Globus pallidus (tissue), 1 donor: ENCODE measurements at regions not wholly inside any gene's neighbourhood (a gene's known extent, or its start where the extent isn't known, plus 50 kb on each side); places are given as distances from the start of the nearest gene placed in this dataset.
A peak's percentile ranks its signal among the peaks of the same experiment; 100 is the strongest.
"Not testable (repeated sequence)": the region's sequence is repeated elsewhere in the genome, so short reads cannot be mapped to it uniquely, and the experiment has no call there.

Experiments
- DNase-seq: peaks from one replicate; pipeline ENCODE4 v3.0.0-alpha.2; 2015; ENCODE audit warnings: low spot score

GRCh38 chr5:92992073-92992472, 588.9 kb downstream of the NR2F1-AS1 start:
- DNase-seq = no peak

DNA sequence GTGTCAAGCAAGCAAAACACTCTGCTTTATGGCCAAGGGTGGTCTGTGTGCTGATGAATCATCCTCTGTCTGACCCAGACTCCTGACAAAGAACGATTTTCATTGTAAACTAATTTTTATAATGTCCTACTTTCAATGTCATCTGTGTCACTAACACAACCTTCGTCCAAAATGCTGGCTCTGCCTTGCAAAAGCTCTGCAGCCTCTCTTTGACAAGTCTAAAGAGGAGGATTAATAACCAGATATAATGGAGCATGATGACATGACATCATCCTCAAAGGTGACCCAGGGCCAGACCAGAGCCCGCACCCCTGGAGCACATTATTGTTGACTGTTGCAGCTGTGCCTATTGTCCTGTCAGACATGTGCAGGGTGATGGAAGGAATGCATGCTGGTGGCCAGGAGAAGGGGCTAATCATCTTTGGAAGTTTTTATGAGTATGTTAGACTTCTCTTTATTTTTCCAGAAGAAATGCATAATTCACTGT, 589.4 kb downstream of the NR2F1-AS1 start:
- no peak for DNase-seq

DNA sequence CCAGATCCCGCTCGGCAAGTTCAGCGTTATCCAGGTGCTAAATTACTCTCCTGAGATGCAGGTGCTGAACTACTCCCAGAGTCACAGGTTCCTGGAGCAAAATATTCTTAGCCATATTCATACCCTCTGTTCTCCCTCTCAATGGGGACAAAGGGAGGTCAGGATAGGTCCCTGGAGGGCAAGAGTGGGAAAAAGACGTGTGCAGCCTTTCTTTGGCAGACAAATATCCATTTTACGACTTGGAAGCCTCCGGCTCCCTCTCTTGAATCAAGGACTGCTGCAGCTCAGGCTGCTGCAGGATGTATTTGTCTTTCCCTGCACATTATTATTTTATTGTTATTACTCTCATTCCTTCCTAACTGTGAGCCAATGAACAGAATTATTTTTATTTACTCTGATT, 590.2 kb downstream of the NR2F1-AS1 start:
- no peak for DNase-seq

GRCh38 chr5:92981001-92981400, 600.0 kb downstream of the NR2F1-AS1 start:
- DNase-seq = no peak

- no peak for DNase-seq
These were observed 600.5 kb downstream of the NR2F1-AS1 start for GRCh38 chr5:92980491-92980890.

- DNase-seq = peak; percentile 65
These were observed 601.3 kb downstream of the NR2F1-AS1 start for GRCh38 chr5:92979716-92980115.

DNA sequence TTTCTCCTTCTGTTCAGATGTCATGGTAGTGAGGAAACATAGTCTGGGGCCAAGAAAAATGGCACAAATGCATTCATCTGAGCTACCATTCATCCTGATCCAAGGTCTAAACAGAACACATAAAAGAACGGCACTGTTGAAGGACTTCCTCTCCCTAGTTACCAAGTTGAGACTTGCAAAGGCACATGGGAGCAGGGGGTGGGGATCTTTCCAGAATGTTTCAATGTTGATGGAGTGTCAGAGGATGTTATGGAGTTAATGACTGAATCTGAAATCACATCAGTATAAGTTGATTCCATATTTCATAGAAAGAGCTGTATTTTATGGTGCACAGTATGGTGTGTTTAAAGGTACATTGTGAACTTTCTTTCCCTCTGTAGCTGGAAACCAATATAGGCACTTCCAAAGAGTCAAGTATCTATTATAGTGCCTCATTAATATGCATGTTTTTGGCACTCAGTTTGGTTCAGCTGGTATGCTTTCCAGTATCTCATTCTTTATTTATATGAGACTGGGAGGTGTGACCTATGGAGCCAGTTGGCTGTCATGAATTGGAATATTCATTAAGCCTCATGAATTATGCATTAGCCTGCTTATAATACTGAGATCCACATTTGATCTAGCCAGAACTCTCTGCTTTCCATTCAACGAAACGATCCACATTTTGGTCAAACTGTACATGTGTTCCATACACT, 603.0 kb downstream of the NR2F1-AS1 start:
- DNase-seq = peak; percentile 89

DNA sequence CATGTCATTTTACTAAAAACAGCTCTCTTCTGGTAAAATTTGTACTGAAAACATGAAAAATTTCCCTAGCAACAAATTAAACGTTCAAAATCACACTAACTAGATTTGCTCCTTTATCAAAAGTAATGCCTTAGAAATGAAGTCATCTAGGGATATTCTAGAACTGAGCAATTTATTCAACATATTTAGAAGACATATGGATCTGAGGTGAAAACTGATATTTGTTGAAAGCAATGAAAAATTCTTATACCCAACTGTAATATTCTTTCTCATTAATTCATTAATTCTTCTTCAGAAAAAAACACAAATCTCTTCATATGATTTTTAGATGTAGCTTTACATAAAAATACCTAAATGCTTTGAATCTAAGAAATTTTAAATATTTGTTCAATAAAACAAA, 604.9 kb downstream of the NR2F1-AS1 start:
- no peak for DNase-seq

DNA sequence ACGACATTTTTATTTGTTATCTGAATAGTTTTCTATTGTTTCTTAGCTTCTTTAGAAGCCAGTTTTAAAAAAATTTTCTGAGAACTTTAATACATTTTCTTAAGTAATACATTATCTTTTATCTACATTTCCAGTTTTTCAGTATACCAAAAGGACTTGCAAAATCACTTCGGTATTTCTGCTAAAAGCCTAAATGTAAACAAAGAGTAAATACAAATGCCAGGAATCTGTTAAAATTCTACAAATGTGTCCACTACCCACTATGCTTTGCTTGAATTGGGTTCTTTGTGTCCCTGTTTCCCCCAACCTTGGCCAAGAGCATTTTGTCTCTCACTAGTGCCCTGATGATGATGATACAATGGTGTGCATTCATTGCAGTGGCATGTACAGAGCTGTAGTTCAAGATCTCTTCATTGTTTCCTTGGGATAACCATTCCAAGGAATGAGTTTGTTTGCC, 611.2 kb downstream of the NR2F1-AS1 start:
- peak; percentile 93 for DNase-seq

GRCh38 chr5:92969191-92969780, 611.7 kb downstream of the NR2F1-AS1 start:
- peak; percentile 64 for DNase-seq

DNA sequence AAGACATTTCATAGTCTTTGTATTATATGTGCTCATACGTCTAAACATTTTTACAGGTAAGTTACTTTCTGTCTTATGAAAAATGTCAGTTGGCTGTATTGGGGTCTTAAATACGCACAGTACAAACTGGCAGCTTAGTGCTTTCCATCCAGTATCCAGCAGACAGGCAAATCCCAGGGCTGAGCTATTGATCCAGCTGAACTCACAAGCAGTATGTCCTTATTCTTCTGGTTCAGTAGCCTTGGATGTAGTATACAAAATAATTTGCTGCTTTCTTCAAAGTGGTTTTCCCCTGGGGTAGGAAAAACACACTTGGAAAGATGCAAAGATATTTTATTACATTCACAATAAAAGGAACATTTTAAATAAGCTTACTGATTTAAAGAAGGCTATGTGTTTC, 617.2 kb downstream of the NR2F1-AS1 start:
- no peak for DNase-seq

- no peak for DNase-seq
These were observed 618.3 kb downstream of the NR2F1-AS1 start for GRCh38 chr5:92962752-92963151.

DNA sequence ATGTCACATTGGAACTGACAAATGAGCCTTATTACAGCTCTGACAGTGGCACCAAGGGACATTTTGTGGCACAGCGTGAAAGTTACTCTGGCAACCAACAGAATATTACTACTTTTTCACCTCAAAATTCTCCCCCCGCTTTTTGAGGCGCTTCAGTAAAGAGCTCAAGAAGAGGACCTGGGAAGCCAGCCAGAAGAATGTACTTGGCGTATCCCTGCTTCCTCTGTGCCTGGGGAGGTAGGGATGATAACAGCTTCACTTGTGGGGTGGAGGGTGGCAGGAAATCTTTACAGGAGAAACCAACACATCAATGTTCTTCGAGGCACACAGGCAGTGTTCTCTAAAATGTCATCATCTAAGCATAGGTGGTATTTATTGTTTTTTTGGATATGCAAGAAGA, 624.1 kb downstream of the NR2F1-AS1 start:
- DNase-seq = no peak

DNA sequence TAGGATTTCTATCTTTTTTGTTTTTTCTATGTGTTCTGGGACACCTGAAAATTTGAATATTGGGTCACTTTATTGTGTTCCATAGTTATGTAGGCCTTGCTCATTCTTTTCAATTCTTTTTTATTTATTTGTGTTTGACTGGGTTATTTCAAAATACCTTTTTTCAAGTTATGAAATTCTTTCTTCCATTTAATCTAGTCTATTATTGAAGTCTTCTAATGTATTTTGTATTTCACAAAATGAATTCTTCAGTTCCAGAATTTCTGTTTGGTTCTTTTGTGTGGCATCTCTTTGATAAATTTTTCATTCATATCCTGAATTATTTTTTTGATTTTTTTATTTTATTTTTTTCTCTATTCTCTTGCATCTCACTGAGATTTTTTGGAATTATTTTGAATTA, 628.8 kb downstream of the NR2F1-AS1 start:
- no peak for DNase-seq

GRCh38 chr5:92951746-92952145, 629.3 kb downstream of the NR2F1-AS1 start:
- no peak for DNase-seq

DNA sequence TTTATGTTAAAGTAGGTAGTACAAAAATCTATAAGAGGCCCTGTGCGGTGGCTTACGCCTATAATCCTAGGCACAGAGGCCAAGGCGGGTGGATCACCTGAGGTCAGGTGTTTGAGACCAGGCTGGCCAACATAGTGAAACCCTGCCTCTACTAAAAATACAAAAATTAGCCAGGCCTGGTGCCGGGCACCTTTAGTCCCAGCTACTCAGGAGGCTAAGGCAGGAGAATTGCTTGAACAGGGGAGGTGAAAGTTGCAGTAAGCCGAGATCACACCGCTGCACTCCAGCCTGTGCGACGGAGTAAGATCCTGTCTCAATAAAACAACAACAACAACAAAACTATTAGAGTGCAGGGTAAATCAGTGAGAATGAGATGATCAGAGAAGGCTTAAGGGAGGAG, 634.5 kb downstream of the NR2F1-AS1 start:
- no peak for DNase-seq

GRCh38 chr5:92945605-92946097, 635.4 kb downstream of the NR2F1-AS1 start:
- peak; percentile 73 for DNase-seq

- peak; percentile 53 for DNase-seq
These were observed 636.0 kb downstream of the NR2F1-AS1 start for GRCh38 chr5:92944903-92945604.

- DNase-seq = no peak
These were observed 636.7 kb downstream of the NR2F1-AS1 start for GRCh38 chr5:92944337-92944736.

DNA sequence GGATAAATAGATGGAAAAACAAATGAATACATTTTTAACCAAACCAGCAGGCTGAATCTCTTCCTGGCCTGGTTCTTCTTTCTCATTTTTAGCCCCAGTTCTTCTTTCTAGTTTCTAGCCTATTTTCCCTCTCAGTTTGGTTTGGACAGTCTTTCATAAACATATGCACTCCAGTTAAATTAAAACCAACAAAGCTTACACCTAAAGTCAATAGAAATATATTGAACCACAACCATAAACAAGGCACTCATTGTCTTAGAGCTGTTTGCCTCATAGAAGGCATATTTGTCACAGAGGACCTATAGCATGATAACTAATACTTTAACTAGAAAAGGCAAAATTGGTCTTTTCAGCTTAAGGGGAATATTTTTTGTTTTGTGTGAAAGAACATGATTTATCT, 638.3 kb downstream of the NR2F1-AS1 start:
- DNase-seq = no peak

DNA sequence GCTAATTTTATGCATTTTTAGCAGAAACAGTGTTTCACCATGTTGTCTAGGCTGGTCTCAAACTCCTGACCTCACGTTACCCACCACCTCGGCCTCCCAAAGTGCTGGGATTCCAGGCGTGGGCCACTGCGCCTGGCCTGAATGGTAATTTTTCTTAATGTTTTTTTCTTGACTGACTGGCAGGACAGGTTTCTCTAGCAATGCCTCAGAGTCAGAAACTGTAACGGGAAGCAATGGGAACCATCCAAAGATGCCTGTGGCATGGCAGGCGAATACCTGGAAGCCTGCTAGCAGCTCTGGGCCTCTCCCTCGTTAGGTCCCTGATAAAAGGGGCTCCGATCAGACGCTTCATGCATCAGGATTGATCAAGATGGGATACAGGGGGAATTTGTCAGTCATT, 639.2 kb downstream of the NR2F1-AS1 start:
- DNase-seq = no peak

DNA sequence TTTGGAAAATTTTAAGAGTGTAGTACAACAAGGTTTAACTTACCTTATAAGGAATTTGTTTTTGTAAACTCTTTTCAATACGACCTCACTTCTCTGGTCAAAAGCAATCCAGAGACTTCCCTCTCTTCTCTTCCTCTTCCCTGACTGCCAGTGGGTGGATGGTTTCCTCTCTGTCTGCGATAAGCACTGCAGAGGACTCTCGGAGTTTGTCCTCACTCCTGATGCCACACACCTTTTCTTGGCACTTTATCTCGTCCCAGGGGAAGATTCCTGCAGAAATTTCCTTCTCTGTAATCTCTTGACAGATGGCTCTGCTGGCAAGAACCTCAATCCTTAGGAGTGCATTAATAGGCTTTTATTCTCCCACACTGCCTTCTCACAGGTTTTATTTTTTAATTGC, 641.6 kb downstream of the NR2F1-AS1 start:
- DNase-seq = no peak

GRCh38 chr5:92937396-92937795, 643.6 kb downstream of the NR2F1-AS1 start:
- not testable (repeated sequence) for DNase-seq
